K562 (cell line): ENCODE measurements at regions not wholly inside any gene's neighbourhood (a gene's known extent, or its start where the extent isn't known, plus 50 kb on each side); places are given as distances from the start of the nearest gene placed in this dataset.

Experiments
- ATAC-seq: fragments of 200-7000 bp; cut with Tn5 transposase; 3 replicates; pipeline ENCODE4 v1.9.1; 2020; ENCODE audit warnings: moderate library complexity
- BruUV-seq: library from RNA; stranded (reverse); fragments of 400-500 nt; replicated peaks from 2 replicates; lab custom pipeline; 2021; lab: Mats Ljungman, UMichigan
- CTCF ChIA-PET: fragments of 300-600 bp; formaldehyde crosslinking; extraction: SDS; loops from one replicate; lab custom pipeline; 2021; ENCODE audit warnings: low intra/inter-chr PET ratio; lab: Yijun Ruan, JAX
- POLR2A ChIA-PET: fragments of 300-600, 350-650 bp; sonication (Branson Sonifier 250); formaldehyde crosslinking; extraction: SDS; loops from one replicate; lab custom pipeline; 2021; ENCODE audit warnings: antibody characterized with exemption, inconsistent platforms; lab: Yijun Ruan, JAX
- DNase-seq, 4 experiments: peaks; one replicate each; pipeline versions ENCODE4 v3.0.0 to v3.0.0-alpha.2; 2011 to 2018; ENCODE audit warnings: low spot score in 3 of 4, mixed read lengths in 3 of 4; ENCODE audit errors: extremely low read depth in 1 of 4
- FAIRE-seq: peaks from 2 replicates; lab custom pipeline; 2011; peaks lifted over from hg19 to GRCh38; lab: Jason Lieb, UNC
- H2AFZ ChIP-seq: 2 replicates; pipeline ENCODE4 v1.6.0; 2011; ENCODE audit warnings: low read depth, low read length, control low read depth, inconsistent platforms
- H3K27ac ChIP-seq: fragments of 200-600 bp; 3 replicates; pipeline ENCODE4 v1.8.0; 2011; ENCODE audit warnings: low read depth, mild to moderate bottlenecking, control low read depth, inconsistent platforms, low read length, moderate library complexity, mixed read lengths; ENCODE audit errors: extremely low read depth
- H3K27me3 ChIP-seq, 2 experiments: fragments of 300-600 bp in 1 of 2; 2 replicates in 1 of 2; 3 replicates in 1 of 2; pipeline versions ENCODE4 v1.6.0 to v1.8.0; 2011; ENCODE audit warnings: inconsistent platforms in 2 of 2, low read length in 2 of 2, mild to moderate bottlenecking in 1 of 2, mixed read lengths in 1 of 2, moderate library complexity in 1 of 2; ENCODE audit not compliant: control insufficient read depth in 2 of 2, insufficient read depth in 2 of 2
- H3K36me3 ChIP-seq: fragments of 300-600 bp; 3 replicates; pipeline ENCODE4 v1.8.0; 2011; ENCODE audit warnings: mild to moderate bottlenecking, low read length, inconsistent platforms; ENCODE audit not compliant: control insufficient read depth, insufficient read depth
- H3K4me1 ChIP-seq, 2 experiments: fragments of 200-600 bp in 1 of 2; replicated peaks in 1 of 2; 2 replicates in 1 of 2; 3 replicates in 1 of 2; pipeline versions ENCODE4 v1.5.1 to v1.8.0; 2011; ENCODE audit warnings: inconsistent platforms in 2 of 2, low read length in 2 of 2, mild to moderate bottlenecking in 1 of 2, mixed read lengths in 1 of 2, moderate library complexity in 1 of 2; ENCODE audit not compliant: control insufficient read depth in 2 of 2, insufficient read depth in 2 of 2
- H3K4me2 ChIP-seq: 2 replicates; pipeline ENCODE4 v1.6.1; 2011; ENCODE audit warnings: low read length, control low read depth, inconsistent platforms, mixed read lengths; ENCODE audit not compliant: insufficient read depth
- H3K4me3 ChIP-seq: fragments of 200-600 bp; sonication (generic), shearing (Covaris generic); 2 replicates; pipeline ENCODE4 v1.5.1; 2016; ENCODE audit warnings: control low read depth, inconsistent platforms
- H3K79me2 ChIP-seq: fragments of 200-600 bp; 3 replicates; pipeline ENCODE4 v1.8.0; 2011; ENCODE audit warnings: low read length, inconsistent platforms; ENCODE audit not compliant: control insufficient read depth, insufficient read depth
- H3K9ac ChIP-seq, 2 experiments: 2 replicates each; pipeline versions ENCODE4 v1.6.0 to v1.6.1; 2011; ENCODE audit warnings: low read depth in 2 of 2, low read length in 2 of 2, control low read depth in 1 of 2, inconsistent platforms in 1 of 2, mild to moderate bottlenecking in 1 of 2, mixed read lengths in 1 of 2; ENCODE audit not compliant: insufficient read depth in 1 of 2
- H3K9me1 ChIP-seq: one replicate; pipeline ENCODE4 v1.6.0; 2011; ENCODE audit warnings: inconsistent platforms, mild to moderate bottlenecking, low read length, moderate library complexity; ENCODE audit not compliant: control insufficient read depth, insufficient read depth
- H3K9me3 ChIP-seq: replicated peaks from 2 replicates; pipeline ENCODE4 v1.5.1; 2011; ENCODE audit warnings: low read depth, low read length, inconsistent platforms; ENCODE audit not compliant: control insufficient read depth, insufficient read depth
- H4K20me1 ChIP-seq: replicated peaks from 2 replicates; pipeline ENCODE4 v1.6.1; 2011; ENCODE audit warnings: low read length, inconsistent platforms, mixed read lengths; ENCODE audit not compliant: control insufficient read depth, insufficient read depth
- C11orf30 ChIP-seq: fragments of 450-650 bp; IDR thresholded peaks from 2 replicates; pipeline ENCODE4 v1.6.1; 2016; ENCODE audit warnings: low read depth, mild to moderate bottlenecking
- IRF2 ChIP-seq: sonication (generic); formaldehyde crosslinking; IDR thresholded peaks from 2 replicates; pipeline ENCODE4 v1.8.1; 2022; ENCODE audit warnings: mild to moderate bottlenecking, missing genetic modification reagents
- NFXL1 ChIP-seq: fragments of 450-650 bp; formaldehyde crosslinking; IDR thresholded peaks from 2 replicates; pipeline ENCODE4 v1.4.0; 2021; ENCODE audit warnings: mild to moderate bottlenecking
- POU5F1 ChIP-seq: fragments of 150-350 bp; IDR thresholded peaks from 2 replicates; pipeline ENCODE4 v1.6.1; 2014; ENCODE audit warnings: borderline replicate concordance, low read length, low read depth, mild to moderate bottlenecking; ENCODE audit not compliant: partially characterized antibody
- SPI1 ChIP-seq: IDR thresholded peaks from 2 replicates; pipeline ENCODE4 v1.6.1; 2011; ENCODE audit warnings: low read depth, low read length, control low read depth, borderline replicate concordance
- ZKSCAN1 ChIP-seq: fragments of 150-350 bp; IDR thresholded peaks from 2 replicates; pipeline ENCODE4 v1.6.1; 2016; ENCODE audit warnings: low read depth, low read length
- ZNF551 ChIP-seq: fragments of 250-450 bp; sonication (Bioruptor Pico); IDR thresholded peaks from 2 replicates; pipeline ENCODE4 v1.5.0; 2021; ENCODE audit warnings: mild to moderate bottlenecking, moderate library complexity
- WGBS: fragments of 100-300 bp; shearing (Covaris generic); methylation state at CpG from one replicate; pipeline ENCODE4 v1.1.6; 2016; ENCODE audit warnings: low coverage, mixed read lengths; ENCODE audit not compliant: insufficient coverage; ENCODE audit errors: missing lambda C conversion rate; 5-methylcytosine and 5-hydroxymethylcytosine counted together
- in situ Hi-C: fragments of 300-500 bp; cut with MboI; formaldehyde crosslinking; loops from 4 replicates; pipeline ENCODE4 v1.15.0; 2018; ENCODE audit warnings: inconsistent platforms, mixed read lengths
- intact Hi-C: fragments of 100-400 bp; cut with micrococcal nuclease; formaldehyde crosslinking; loops from 2 replicates; pipeline ENCODE4 v1.14.2; 2022
- TF ChIP-seq, protein P1 (sequence below): fragments of 450-650 bp; IDR thresholded peaks from 2 replicates; pipeline ENCODE4 v1.6.1; 2017; ENCODE audit warnings: mild to moderate bottlenecking, moderate library complexity
- TF ChIP-seq, protein P2 (sequence below): fragments of 250-450 bp; sonication (Bioruptor Pico); IDR thresholded peaks from 2 replicates; pipeline ENCODE4 v1.5.0; 2020; ENCODE audit warnings: mild to moderate bottlenecking

DNA sequence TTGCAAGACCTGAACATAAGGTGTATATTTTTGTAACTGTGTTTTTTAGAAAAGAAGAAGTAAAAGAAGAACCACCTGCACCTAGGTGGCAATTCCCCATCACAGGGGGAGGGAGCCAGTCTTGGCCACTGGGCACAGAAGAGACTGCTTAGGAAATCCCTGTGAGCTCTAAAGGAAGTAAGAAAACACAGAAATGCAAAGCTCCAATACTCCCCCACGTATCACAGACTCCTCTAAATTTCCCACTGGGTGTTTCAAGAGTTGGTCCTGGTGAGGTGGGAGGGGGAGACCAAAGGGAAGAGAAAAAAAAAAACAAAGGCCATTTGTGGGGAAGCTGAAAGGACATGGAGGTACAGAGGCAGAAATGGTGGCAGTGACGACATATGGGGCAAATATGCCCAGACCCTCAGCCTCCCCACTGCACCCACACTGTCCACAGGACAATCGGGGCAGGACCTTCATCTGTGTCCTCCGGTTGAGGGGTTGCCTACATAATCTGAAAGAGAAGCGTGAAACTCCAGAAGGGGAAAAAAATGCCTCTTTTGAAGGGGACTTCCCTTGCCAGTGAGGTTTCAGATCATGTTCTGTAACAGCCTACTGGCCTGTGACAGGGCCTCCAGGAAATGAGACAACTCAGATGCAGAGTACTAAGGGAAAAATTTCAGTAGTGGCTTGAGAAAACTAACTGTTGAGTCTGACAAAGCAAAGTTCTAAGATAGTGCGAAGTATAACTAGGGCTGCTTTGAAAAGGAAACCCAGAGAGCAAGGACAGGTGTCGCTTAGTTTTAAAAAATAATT lies 226.2 kb upstream of the MARCKS start:
- CTCF ChIA-PET, result no interaction called here
- H3K79me2 ChIP-seq, result no peaks in the 10 kb centered on the region
- no peak overlapping the region for H3K9ac ChIP-seq
- no peak for DNase-seq
- in situ Hi-C loops (no loop called here), intact Hi-C loops (no loop called here)
- no peak for ATAC-seq
- no TSS peak for BruUV-seq
- H3K4me1 ChIP-seq, result no peaks in the 10 kb centered on the region
- no peak overlapping the region for H3K4me3 ChIP-seq
- H3K9me1 ChIP-seq, result no peaks in the 10 kb centered on the region
- POLR2A ChIA-PET, result no interaction called here
- WGBS, result 0% methylated on average over 7 of the region's 7 CpGs
- no peak for TF ChIP-seq SPI1
- no peak for TF ChIP-seq C11orf30
- TF ChIP-seq IRF2 (CRISPR knock-in tag), result no peak
- TF ChIP-seq NFXL1, result no peak
- TF ChIP-seq, protein P1, sequence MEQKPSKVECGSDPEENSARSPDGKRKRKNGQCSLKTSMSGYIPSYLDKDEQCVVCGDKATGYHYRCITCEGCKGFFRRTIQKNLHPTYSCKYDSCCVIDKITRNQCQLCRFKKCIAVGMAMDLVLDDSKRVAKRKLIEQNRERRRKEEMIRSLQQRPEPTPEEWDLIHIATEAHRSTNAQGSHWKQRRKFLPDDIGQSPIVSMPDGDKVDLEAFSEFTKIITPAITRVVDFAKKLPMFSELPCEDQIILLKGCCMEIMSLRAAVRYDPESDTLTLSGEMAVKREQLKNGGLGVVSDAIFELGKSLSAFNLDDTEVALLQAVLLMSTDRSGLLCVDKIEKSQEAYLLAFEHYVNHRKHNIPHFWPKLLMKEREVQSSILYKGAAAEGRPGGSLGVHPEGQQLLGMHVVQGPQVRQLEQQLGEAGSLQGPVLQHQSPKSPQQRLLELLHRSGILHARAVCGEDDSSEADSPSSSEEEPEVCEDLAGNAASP, result no peak
- no peak for TF ChIP-seq ZKSCAN1
- TF ChIP-seq, protein P2, sequence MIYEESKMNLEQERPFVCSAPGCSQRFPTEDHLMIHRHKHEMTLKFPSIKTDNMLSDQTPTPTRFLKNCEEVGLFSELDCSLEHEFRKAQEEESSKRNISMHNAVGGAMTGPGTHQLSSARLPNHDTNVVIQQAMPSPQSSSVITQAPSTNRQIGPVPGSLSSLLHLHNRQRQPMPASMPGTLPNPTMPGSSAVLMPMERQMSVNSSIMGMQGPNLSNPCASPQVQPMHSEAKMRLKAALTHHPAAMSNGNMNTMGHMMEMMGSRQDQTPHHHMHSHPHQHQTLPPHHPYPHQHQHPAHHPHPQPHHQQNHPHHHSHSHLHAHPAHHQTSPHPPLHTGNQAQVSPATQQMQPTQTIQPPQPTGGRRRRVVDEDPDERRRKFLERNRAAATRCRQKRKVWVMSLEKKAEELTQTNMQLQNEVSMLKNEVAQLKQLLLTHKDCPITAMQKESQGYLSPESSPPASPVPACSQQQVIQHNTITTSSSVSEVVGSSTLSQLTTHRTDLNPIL (CRISPR knock-in tag), result no peak
- no peak for TF ChIP-seq ZNF551 (CRISPR knock-in tag)
- TF ChIP-seq POU5F1, result no peak
- H3K36me3 ChIP-seq, result no peaks in the 10 kb centered on the region
- no peaks in the 10 kb centered on the region for H3K9me3 ChIP-seq
- FAIRE-seq, result no peak
- H4K20me1 ChIP-seq, result no peaks in the 10 kb centered on the region
- H3K27ac ChIP-seq, result no peak overlapping the region
- H3K4me2 ChIP-seq, result no peak overlapping the region
- no peaks in the 10 kb centered on the region for H3K27me3 ChIP-seq
- H2AFZ ChIP-seq, result no peak overlapping the region
